Common myeloid progenitor, CD34-positive (primary cell): ENCODE measurements at regions not wholly inside any gene's neighbourhood (a gene's known extent, or its start where the extent isn't known, plus 50 kb on each side); places are given as distances from the start of the nearest gene placed in this dataset.
A peak's percentile ranks its signal among the peaks of the same experiment; 100 is the strongest.

ENCODE experiments used
- CTCF ChIA-PET: fragments of 350-600 bp; sonication (Branson Sonifier 250); formaldehyde crosslinking; loops from one replicate; lab custom pipeline; 2021; ENCODE audit warnings: antibody characterized with exemption; lab: Charles Lee
- POLR2A ChIA-PET: fragments of 350-600 bp; sonication (Branson Sonifier 250); formaldehyde crosslinking; loops from one replicate; lab custom pipeline; 2021; ENCODE audit warnings: antibody characterized with exemption; lab: Charles Lee
- DNase-seq, 3 donors: peaks; one replicate each; pipeline versions ENCODE4 v3.0.0 to v3.0.0-alpha.2; 2013
- H3K27ac ChIP-seq, 2 experiments: 1 replicate in 1 of 2; 2 replicates in 1 of 2; pipeline ENCODE4 v1.7.0; 2013; ENCODE audit warnings: inconsistent platforms in 2 of 2, low read length in 2 of 2, mild to moderate bottlenecking in 2 of 2, low read depth in 1 of 2, moderate library complexity in 1 of 2; ENCODE audit not compliant: severe bottlenecking in 2 of 2, insufficient read depth in 1 of 2, poor library complexity in 1 of 2
- H3K27me3 ChIP-seq, 5 experiments: replicated peaks in 2 of 5; 1 replicate in 3 of 5; 2 replicates in 2 of 5; pipeline versions ENCODE4 v1.6.1 to v1.7.0; 2013; ENCODE audit warnings: low read length in 4 of 5, mild to moderate bottlenecking in 2 of 5, moderate library complexity in 2 of 5, inconsistent platforms in 1 of 5; ENCODE audit not compliant: insufficient read depth in 5 of 5, control insufficient read depth in 4 of 5
- H3K36me3 ChIP-seq, 4 experiments: 1 replicate in 2 of 4; 2 replicates in 2 of 4; pipeline versions ENCODE4 v1.6.1 to v1.7.0; 2013; ENCODE audit warnings: low read length in 3 of 4, control low read depth in 1 of 4, mild to moderate bottlenecking in 1 of 4; ENCODE audit not compliant: control insufficient read depth in 4 of 4, insufficient read depth in 4 of 4
- H3K4me1 ChIP-seq, 4 experiments: 1 replicate in 3 of 4; 2 replicates in 1 of 4; pipeline versions ENCODE4 v1.6.1 to v1.7.1; 2013; ENCODE audit warnings: low read length in 3 of 4, mild to moderate bottlenecking in 3 of 4, control low read depth in 1 of 4, inconsistent platforms in 1 of 4, moderate library complexity in 1 of 4; ENCODE audit not compliant: control insufficient read depth in 4 of 4, insufficient read depth in 4 of 4; ENCODE audit errors: control extremely low read depth in 1 of 4
- H3K4me3 ChIP-seq, 7 experiments: 1 replicate in 4 of 7; 2 replicates in 3 of 7; pipeline versions ENCODE4 v1.5.1 to v1.7.0; 2013; ENCODE audit warnings: mild to moderate bottlenecking in 7 of 7, low read length in 6 of 7, moderate library complexity in 6 of 7, inconsistent platforms in 2 of 7, low read depth in 2 of 7, control low read depth in 1 of 7; ENCODE audit not compliant: insufficient read depth in 4 of 7, control insufficient read depth in 1 of 7; ENCODE audit errors: extremely low read depth in 1 of 7
- H3K9me3 ChIP-seq, 5 experiments: 1 replicate in 4 of 5; 2 replicates in 1 of 5; pipeline versions ENCODE4 v1.6.1 to v1.7.1; 2013; ENCODE audit warnings: low read length in 4 of 5, mild to moderate bottlenecking in 2 of 5, inconsistent platforms in 1 of 5, low read depth in 1 of 5, moderate library complexity in 1 of 5; ENCODE audit not compliant: control insufficient read depth in 4 of 5, insufficient read depth in 2 of 5; ENCODE audit errors: control extremely low read depth in 1 of 5
- WGBS: methylation state at CpG from one replicate; pipeline ENCODE4 v1.1.5; 2013; ENCODE audit not compliant: insufficient coverage; 5-methylcytosine and 5-hydroxymethylcytosine counted together

- H3K4me3 ChIP-seq = no peak overlapping the region
- POLR2A ChIA-PET = no interaction called here
- DNase-seq = peak; percentile 22 to 70 (median 55)
- peaks cover 0 to 28% (median 1%) of the 10 kb centered on the region in 4 experiments for H3K4me1 ChIP-seq
- no peaks in the 10 kb centered on the region for H3K27me3 ChIP-seq
- H3K36me3 ChIP-seq = no peaks in the 10 kb centered on the region
- 60% methylated on average over 1 of the region's 2 CpGs for WGBS
- no peak overlapping the region for H3K27ac ChIP-seq
- CTCF ChIA-PET = interaction anchor here (1.2 kb wide), 2 partner anchors 19 to 258 kb away, joined by 3 read pairs; no protein-coding TSS in a partner anchor
- no peaks in the 10 kb centered on the region for H3K9me3 ChIP-seq
These were observed 303.2 kb downstream of the LMX1A start for GRCh38 chr1:165053351-165053750.

- no peaks in the 10 kb centered on the region for H3K9me3 ChIP-seq
- DNase-seq = no peak
- no peaks in the 10 kb centered on the region for H3K36me3 ChIP-seq
- WGBS = 86% methylated on average over 1 of the region's 4 CpGs
- POLR2A ChIA-PET = no interaction called here
- CTCF ChIA-PET = interaction anchor here (1.2 kb wide), 1 partner anchor 20 kb away, joined by 3 read pairs; no protein-coding TSS in a partner anchor
- no peak overlapping the region for H3K27ac ChIP-seq
- H3K4me1 ChIP-seq = peaks cover 0 to 32% (median 3%) of the 10 kb centered on the region in 4 experiments
- no peaks in the 10 kb centered on the region for H3K27me3 ChIP-seq
- no peak overlapping the region for H3K4me3 ChIP-seq
These were observed 303.6 kb downstream of the LMX1A start for GRCh38 chr1:165052936-165053335.

DNA sequence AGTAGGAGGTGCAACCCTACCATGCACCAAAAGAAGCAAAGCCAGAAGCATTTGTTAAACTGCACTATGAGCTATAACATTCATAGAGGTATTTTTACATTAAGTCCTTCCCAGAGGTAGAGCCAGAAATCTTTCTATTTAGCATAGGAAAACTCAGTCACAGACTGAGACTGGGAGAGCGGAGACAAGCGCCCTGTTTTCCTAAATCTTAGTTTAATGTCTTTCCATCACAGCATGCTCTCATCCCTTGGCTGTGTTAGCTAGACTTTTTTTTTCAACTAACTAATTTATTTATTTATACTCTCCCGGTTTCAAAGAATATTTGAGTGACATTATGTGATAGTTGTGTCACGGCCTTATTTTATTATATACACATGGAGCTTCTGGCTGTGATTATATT is 304.1 kb downstream of the LMX1A start:
- DNase-seq = no peak
- Histone ChIP-seq H3K36me3 (no peaks in the 10 kb centered on the region), H3K4me3 (no peak overlapping the region), H3K4me1 (peaks cover 0 to 37% (median 7%) of the 10 kb centered on the region in 4 experiments), H3K27ac (no peak overlapping the region), H3K27me3 (no peaks in the 10 kb centered on the region), H3K9me3 (no peaks in the 10 kb centered on the region)
- no CpG with 5 or more reads among the region's 4 CpGs for WGBS
- CTCF ChIA-PET = interaction anchor here (1.2 kb wide), 1 partner anchor 20 kb away, joined by 3 read pairs; no protein-coding TSS in a partner anchor
- POLR2A ChIA-PET = no interaction called here

DNA sequence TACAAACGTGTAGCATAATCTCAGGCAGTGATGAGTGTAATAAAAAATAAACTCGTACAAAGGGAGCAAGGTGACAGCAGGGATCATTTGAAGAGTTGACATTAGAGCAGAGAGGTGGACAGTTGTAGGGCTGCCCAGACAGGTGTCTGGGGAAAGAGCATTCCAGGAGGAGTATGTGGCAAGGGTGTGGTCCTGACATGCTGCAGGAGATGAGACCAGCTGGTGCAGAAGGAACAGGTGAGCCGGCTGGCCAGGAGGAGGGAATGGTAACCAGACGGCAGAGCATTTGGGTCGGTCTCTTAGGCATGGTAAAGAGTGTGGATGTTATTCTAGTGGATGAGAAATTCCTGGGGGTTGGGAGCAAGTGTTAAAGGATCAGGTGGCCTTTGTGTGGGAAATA is 306.3 kb downstream of the LMX1A start:
- CTCF ChIA-PET = interaction anchor here (1.0 kb wide), 1 partner anchor 24 kb away, joined by 3 read pairs; no protein-coding TSS in a partner anchor
- POLR2A ChIA-PET = no interaction called here

GRCh38 chr1:165047994-165048393 is 308.5 kb downstream of the LMX1A start:
- Histone ChIP-seq H3K4me3 (peak overlapping the region in 3 of 7 experiments; percentile 6 to 50 (median 19)), H3K27me3 (no peaks in the 10 kb centered on the region), H3K36me3 (no peaks in the 10 kb centered on the region), H3K4me1 (peaks cover 0 to 14% (median 7%) of the 10 kb centered on the region in 4 experiments), H3K9me3 (no peaks in the 10 kb centered on the region), H3K27ac (no peak overlapping the region)
- peak in 2 of 3 donors; percentile 14 to 26 for DNase-seq
- 13% methylated on average over 7 of the region's 10 CpGs for WGBS
- ChIA-PET POLR2A (no interaction called here), CTCF (no interaction called here)

More for the DNA sequence above, 306.3 kb downstream of the LMX1A start:
- H3K27ac ChIP-seq = no peak overlapping the region
- no peaks in the 10 kb centered on the region for H3K36me3 ChIP-seq
- no peak for DNase-seq
- H3K9me3 ChIP-seq = no peaks in the 10 kb centered on the region
- H3K4me3 ChIP-seq = no peak overlapping the region
- no peaks in the 10 kb centered on the region for H3K27me3 ChIP-seq
- WGBS = 97% methylated on average over 5 of the region's 5 CpGs
- H3K4me1 ChIP-seq = peaks cover 0 to 30% (median 8%) of the 10 kb centered on the region in 4 experiments

- no peaks in the 10 kb centered on the region for H3K36me3 ChIP-seq
- no peaks in the 10 kb centered on the region for H3K27me3 ChIP-seq
- H3K9me3 ChIP-seq = no peaks in the 10 kb centered on the region
- ChIA-PET POLR2A (no interaction called here), CTCF (no interaction called here)
- 69% methylated on average over 3 of the region's 4 CpGs for WGBS
- no peak overlapping the region for H3K27ac ChIP-seq
- H3K4me3 ChIP-seq = no peak overlapping the region
- H3K4me1 ChIP-seq = peaks cover 0 to 14% (median 7%) of the 10 kb centered on the region in 4 experiments
- DNase-seq = peak in 2 of 3 donors; percentile 38 to 59
These were observed 310.6 kb downstream of the LMX1A start for GRCh38 chr1:165045902-165046301.

- no peak overlapping the region for H3K4me3 ChIP-seq
- H3K4me1 ChIP-seq = no peaks in the 10 kb centered on the region
- no peaks in the 10 kb centered on the region for H3K9me3 ChIP-seq
- no peak for DNase-seq
- POLR2A ChIA-PET = no interaction called here
- WGBS = no CpG with 5 or more reads among the region's 1 CpG
- no peaks in the 10 kb centered on the region for H3K36me3 ChIP-seq
- CTCF ChIA-PET = no interaction called here
- H3K27me3 ChIP-seq = no peaks in the 10 kb centered on the region
- no peak overlapping the region for H3K27ac ChIP-seq
These were observed 315.9 kb downstream of the LMX1A start for GRCh38 chr1:165040641-165041040.
